ENCODE measurements at regions not wholly inside any gene's neighbourhood (a gene's known extent, or its start where the extent isn't known, plus 50 kb on each side); places are given as distances from the start of the nearest gene placed in this dataset.

GRCh38 chr9:115305543-115305942 lies 187.6 kb upstream of the TNC start:
- Mint-ChIP-seq H3K27me3 (ENCODE audit: insufficient read depth) (no peaks in the 10 kb centered on the region), H3K27ac (no peak overlapping the region), H3K4me3 (no peak overlapping the region), H3K36me3 (ENCODE audit: low read depth) (peaks cover 18% of the 10 kb centered on the region), H3K9me3 (peaks cover 10% of the 10 kb centered on the region), H3K4me1 (no peaks in the 10 kb centered on the region)
- DNase-seq, result no peak
- Histone ChIP-seq H3K36me3 (ENCODE audit: control insufficient read depth, insufficient read depth, low read length) (no peaks in the 10 kb centered on the region), H3K27me3 (ENCODE audit: control insufficient read depth, insufficient read depth, low read length, poor library complexity, severe bottlenecking) (no peaks in the 10 kb centered on the region), H3K27ac (ENCODE audit: low read depth, low read length) (no peak overlapping the region), H3K4me1 (ENCODE audit: control insufficient read depth, insufficient read depth, low read length) (no peaks in the 10 kb centered on the region), H3K9ac (ENCODE audit: extremely low read depth, low read length, poor library complexity, severe bottlenecking) (no peak overlapping the region), H3K9me3 (ENCODE audit: control insufficient read depth, low read length) (no peaks in the 10 kb centered on the region), H3K4me3 (ENCODE audit: low read length) (no peak overlapping the region)
- TF ChIP-seq, protein P1, sequence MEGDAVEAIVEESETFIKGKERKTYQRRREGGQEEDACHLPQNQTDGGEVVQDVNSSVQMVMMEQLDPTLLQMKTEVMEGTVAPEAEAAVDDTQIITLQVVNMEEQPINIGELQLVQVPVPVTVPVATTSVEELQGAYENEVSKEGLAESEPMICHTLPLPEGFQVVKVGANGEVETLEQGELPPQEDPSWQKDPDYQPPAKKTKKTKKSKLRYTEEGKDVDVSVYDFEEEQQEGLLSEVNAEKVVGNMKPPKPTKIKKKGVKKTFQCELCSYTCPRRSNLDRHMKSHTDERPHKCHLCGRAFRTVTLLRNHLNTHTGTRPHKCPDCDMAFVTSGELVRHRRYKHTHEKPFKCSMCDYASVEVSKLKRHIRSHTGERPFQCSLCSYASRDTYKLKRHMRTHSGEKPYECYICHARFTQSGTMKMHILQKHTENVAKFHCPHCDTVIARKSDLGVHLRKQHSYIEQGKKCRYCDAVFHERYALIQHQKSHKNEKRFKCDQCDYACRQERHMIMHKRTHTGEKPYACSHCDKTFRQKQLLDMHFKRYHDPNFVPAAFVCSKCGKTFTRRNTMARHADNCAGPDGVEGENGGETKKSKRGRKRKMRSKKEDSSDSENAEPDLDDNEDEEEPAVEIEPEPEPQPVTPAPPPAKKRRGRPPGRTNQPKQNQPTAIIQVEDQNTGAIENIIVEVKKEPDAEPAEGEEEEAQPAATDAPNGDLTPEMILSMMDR (conservative IDR thresholded peaks at IDR 0.05), result no peak
- WGBS, 2 experiments (ENCODE audit: insufficient coverage in 1 of 2, insufficient read length in 1 of 2), result 77 to 80% methylated on average over 1 to 3 of the region's 3 CpGs

GRCh38 chr9:115306865-115307264 lies 188.9 kb upstream of the TNC start:
- Histone ChIP-seq H3K36me3 (ENCODE audit: control insufficient read depth, insufficient read depth, low read length) (no peaks in the 10 kb centered on the region), H3K27me3 (ENCODE audit: control insufficient read depth, insufficient read depth, low read length, poor library complexity, severe bottlenecking) (no peaks in the 10 kb centered on the region), H3K9me3 (ENCODE audit: control insufficient read depth, low read length) (peaks cover 12% of the 10 kb centered on the region), H3K4me1 (ENCODE audit: control insufficient read depth, insufficient read depth, low read length) (no peaks in the 10 kb centered on the region), H3K27ac (ENCODE audit: low read depth, low read length) (no peak overlapping the region), H3K4me3 (ENCODE audit: low read length) (no peak overlapping the region), H3K9ac (ENCODE audit: extremely low read depth, low read length, poor library complexity, severe bottlenecking) (no peak overlapping the region)
- DNase-seq, result no peak
- no peak overlapping the region for H3K27ac Mint-ChIP-seq
- TF ChIP-seq, protein P1 (conservative IDR thresholded peaks at IDR 0.05), result no peak
- H3K9me3 Mint-ChIP-seq, result peaks cover 21% of the 10 kb centered on the region
- H3K36me3 Mint-ChIP-seq (ENCODE audit: low read depth), result peaks cover 29% of the 10 kb centered on the region
- H3K4me3 Mint-ChIP-seq, result no peak overlapping the region
- WGBS, 2 experiments (ENCODE audit: insufficient coverage in 1 of 2, insufficient read length in 1 of 2), result 91 to 100% methylated on average over 1 to 2 of the region's 2 CpGs
- no peaks in the 10 kb centered on the region for H3K27me3 Mint-ChIP-seq (ENCODE audit: insufficient read depth)
- no peaks in the 10 kb centered on the region for H3K4me1 Mint-ChIP-seq

DNA sequence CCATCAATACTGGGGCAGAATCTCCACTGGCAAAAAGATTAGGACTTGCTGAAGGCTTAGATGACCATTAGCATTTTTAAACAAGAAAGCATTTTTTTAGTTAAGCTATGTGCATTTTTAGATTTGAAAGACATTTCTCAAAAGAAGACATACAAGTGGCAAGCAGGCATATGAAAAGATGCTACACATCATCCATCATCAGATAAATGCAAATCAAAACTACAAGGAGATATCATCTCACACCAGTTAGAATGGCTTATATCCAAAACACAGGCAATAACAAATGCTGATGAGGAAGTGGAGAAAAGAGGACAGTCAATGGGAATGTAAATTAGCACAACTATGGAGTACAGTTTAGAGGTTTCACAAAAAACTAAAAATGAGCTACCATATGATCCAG lies 195.6 kb upstream of the TNC start:
- Histone ChIP-seq H3K27ac (ENCODE audit: low read depth, low read length) (no peak overlapping the region), H3K36me3 (ENCODE audit: control insufficient read depth, insufficient read depth, low read length) (no peaks in the 10 kb centered on the region), H3K4me3 (ENCODE audit: low read length) (no peak overlapping the region), H3K9me3 (ENCODE audit: control insufficient read depth, low read length) (peaks cover 34% of the 10 kb centered on the region), H3K4me1 (ENCODE audit: control insufficient read depth, insufficient read depth, low read length) (no peaks in the 10 kb centered on the region), H3K27me3 (ENCODE audit: control insufficient read depth, insufficient read depth, low read length, poor library complexity, severe bottlenecking) (no peaks in the 10 kb centered on the region), H3K9ac (ENCODE audit: extremely low read depth, low read length, poor library complexity, severe bottlenecking) (no peak overlapping the region)
- no peak overlapping the region for H3K4me3 Mint-ChIP-seq
- peaks cover 54% of the 10 kb centered on the region for H3K9me3 Mint-ChIP-seq
- TF ChIP-seq, protein P1 (conservative IDR thresholded peaks at IDR 0.05), result no peak
- H3K27me3 Mint-ChIP-seq (ENCODE audit: insufficient read depth), result no peaks in the 10 kb centered on the region
- H3K36me3 Mint-ChIP-seq (ENCODE audit: low read depth), result peaks cover 51% of the 10 kb centered on the region
- H3K27ac Mint-ChIP-seq, result no peak overlapping the region
- no peak for DNase-seq
- no peaks in the 10 kb centered on the region for H3K4me1 Mint-ChIP-seq

Measured in endodermal cell (in vitro differentiated cells).